ENCODE measurements at regions not wholly inside any gene's neighbourhood (a gene's known extent, or its start where the extent isn't known, plus 50 kb on each side); places are given as distances from the start of the nearest gene placed in this dataset.

DNA sequence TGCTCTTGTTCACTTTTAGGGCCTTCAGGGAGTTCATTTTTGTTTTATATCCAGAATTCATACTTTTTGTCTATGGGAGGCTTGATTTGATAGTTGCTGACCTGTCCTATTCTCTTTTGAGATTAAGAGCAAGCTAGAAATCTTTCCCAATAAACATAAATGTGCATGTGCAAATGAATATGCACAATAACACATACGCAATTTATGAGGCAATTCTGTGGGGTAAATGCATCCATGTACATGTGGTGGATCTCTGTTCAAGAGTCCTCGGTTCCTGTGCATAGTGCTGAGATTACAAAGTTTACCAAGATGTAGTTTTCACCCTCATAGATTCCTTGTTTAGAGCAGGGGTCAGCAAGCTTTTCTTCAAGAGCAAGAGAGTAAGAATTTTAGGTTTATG lies 640.7 kb downstream of the EDEM1 start:
- POLR2A ChIA-PET, result no interaction called here
- no TSS peak for BruUV-seq (replicated peaks)

More for the DNA sequence above, 640.7 kb downstream of the EDEM1 start:
- Histone ChIP-seq H3K4me2 (ENCODE audit: insufficient read depth, low read length) (no peak overlapping the region), H4K20me1 (replicated peaks; ENCODE audit: control insufficient read depth, insufficient read depth, low read length) (no peaks in the 10 kb centered on the region), H3K9ac (ENCODE audit: insufficient read depth in 1 of 2, low read depth in 2 of 2, low read length in 2 of 2) (no peak overlapping the region), H3K4me3 (no peak overlapping the region), H3K4me1 (replicated peaks in 1 of 2; ENCODE audit: control insufficient read depth in 2 of 2, insufficient read depth in 2 of 2, low read length in 2 of 2) (no peaks in the 10 kb centered on the region), H3K79me2 (ENCODE audit: control insufficient read depth, insufficient read depth, low read length) (no peaks in the 10 kb centered on the region), H3K27me3 (ENCODE audit: control insufficient read depth in 2 of 2, insufficient read depth in 2 of 2, low read length in 2 of 2) (no peaks in the 10 kb centered on the region), H3K27ac (ENCODE audit: extremely low read depth, low read depth, low read length) (no peak overlapping the region), H2AFZ (ENCODE audit: low read depth, low read length) (no peak overlapping the region), H3K9me1 (ENCODE audit: control insufficient read depth, insufficient read depth, low read length) (no peaks in the 10 kb centered on the region), H3K9me3 (replicated peaks; ENCODE audit: control insufficient read depth, insufficient read depth, low read depth, low read length) (no peaks in the 10 kb centered on the region), H3K36me3 (ENCODE audit: control insufficient read depth, insufficient read depth, low read length) (no peaks in the 10 kb centered on the region)
- intact Hi-C loops (cut with micrococcal nuclease), result no loop called here
- WGBS (ENCODE audit: insufficient coverage, low coverage, missing lambda C conversion rate), result 0% methylated on average over 2 of the region's 2 CpGs
- no peak for DNase-seq (ENCODE audit: extremely low read depth in 1 of 4, low spot score in 3 of 4)
- CTCF ChIA-PET (ENCODE audit: low intra/inter-chr PET ratio), result no interaction called here
- ATAC-seq, result no peak
- no peak for FAIRE-seq
- in situ Hi-C loops (cut with MboI), result no loop called here
- TF ChIP-seq ELK1 (CRISPR knock-in tag; IDR thresholded peaks at IDR 0.05), result no peak
- no peak for TF ChIP-seq MEF2A (IDR thresholded peaks at IDR 0.05; ENCODE audit: control insufficient read depth, low read depth, low read length)
- no peak for TF ChIP-seq SUPT5H (IDR thresholded peaks at IDR 0.05)
- TF ChIP-seq BDP1 (IDR thresholded peaks at IDR 0.05; ENCODE audit: insufficient read depth, insufficient read length), result no peak
- no peak for TF ChIP-seq ZNF232 (CRISPR knock-in tag; IDR thresholded peaks at IDR 0.05)
- TF ChIP-seq POLR2AphosphoS5 (IDR thresholded peaks at IDR 0.05; ENCODE audit: control insufficient read depth, insufficient read depth, low read depth, low read length), result no peak
- TF ChIP-seq, protein P1, sequence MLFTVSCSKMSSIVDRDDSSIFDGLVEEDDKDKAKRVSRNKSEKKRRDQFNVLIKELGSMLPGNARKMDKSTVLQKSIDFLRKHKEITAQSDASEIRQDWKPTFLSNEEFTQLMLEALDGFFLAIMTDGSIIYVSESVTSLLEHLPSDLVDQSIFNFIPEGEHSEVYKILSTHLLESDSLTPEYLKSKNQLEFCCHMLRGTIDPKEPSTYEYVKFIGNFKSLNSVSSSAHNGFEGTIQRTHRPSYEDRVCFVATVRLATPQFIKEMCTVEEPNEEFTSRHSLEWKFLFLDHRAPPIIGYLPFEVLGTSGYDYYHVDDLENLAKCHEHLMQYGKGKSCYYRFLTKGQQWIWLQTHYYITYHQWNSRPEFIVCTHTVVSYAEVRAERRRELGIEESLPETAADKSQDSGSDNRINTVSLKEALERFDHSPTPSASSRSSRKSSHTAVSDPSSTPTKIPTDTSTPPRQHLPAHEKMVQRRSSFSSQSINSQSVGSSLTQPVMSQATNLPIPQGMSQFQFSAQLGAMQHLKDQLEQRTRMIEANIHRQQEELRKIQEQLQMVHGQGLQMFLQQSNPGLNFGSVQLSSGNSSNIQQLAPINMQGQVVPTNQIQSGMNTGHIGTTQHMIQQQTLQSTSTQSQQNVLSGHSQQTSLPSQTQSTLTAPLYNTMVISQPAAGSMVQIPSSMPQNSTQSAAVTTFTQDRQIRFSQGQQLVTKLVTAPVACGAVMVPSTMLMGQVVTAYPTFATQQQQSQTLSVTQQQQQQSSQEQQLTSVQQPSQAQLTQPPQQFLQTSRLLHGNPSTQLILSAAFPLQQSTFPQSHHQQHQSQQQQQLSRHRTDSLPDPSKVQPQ (CRISPR knock-in tag; IDR thresholded peaks at IDR 0.05; ENCODE audit: borderline replicate concordance), result no peak
- no peak for TF ChIP-seq TAF15 (IDR thresholded peaks at IDR 0.05; ENCODE audit: low read depth, low read length)
- TF ChIP-seq CBX5 (IDR thresholded peaks at IDR 0.05; ENCODE audit: borderline replicate concordance, low read depth), result no peak
- TF ChIP-seq U2AF1 (optimal IDR thresholded peaks at IDR 0.05; ENCODE audit: low read depth, low read length), result no peak
- TF ChIP-seq JUNB (CRISPR knock-in tag; conservative IDR thresholded peaks at IDR 0.05), result no peak
- TF ChIP-seq, protein P2, sequence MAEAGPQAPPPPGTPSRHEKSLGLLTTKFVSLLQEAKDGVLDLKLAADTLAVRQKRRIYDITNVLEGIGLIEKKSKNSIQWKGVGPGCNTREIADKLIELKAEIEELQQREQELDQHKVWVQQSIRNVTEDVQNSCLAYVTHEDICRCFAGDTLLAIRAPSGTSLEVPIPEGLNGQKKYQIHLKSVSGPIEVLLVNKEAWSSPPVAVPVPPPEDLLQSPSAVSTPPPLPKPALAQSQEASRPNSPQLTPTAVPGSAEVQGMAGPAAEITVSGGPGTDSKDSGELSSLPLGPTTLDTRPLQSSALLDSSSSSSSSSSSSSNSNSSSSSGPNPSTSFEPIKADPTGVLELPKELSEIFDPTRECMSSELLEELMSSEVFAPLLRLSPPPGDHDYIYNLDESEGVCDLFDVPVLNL (CRISPR knock-in tag; IDR thresholded peaks at IDR 0.05; ENCODE audit: low read depth), result no peak
